ENCODE measurements at regions not wholly inside any gene's neighbourhood (a gene's known extent, or its start where the extent isn't known, plus 50 kb on each side); places are given as distances from the start of the nearest gene placed in this dataset.

- DNase-seq (ENCODE audit: low spot score), result peak; percentile 62
Measured at GRCh38 chr5:155839251-155840037, 487.5 kb upstream of the SGCD start.

GRCh38 chr5:155844542-155844941 lies 482.4 kb upstream of the SGCD start:
- peak; percentile 77 for DNase-seq (ENCODE audit: low spot score)

GRCh38 chr5:155850370-155850769 lies 476.6 kb upstream of the SGCD start:
- no peak for DNase-seq (ENCODE audit: low spot score)

- DNase-seq (ENCODE audit: low spot score), result no peak
Measured at GRCh38 chr5:155866971-155867370, 460.0 kb upstream of the SGCD start.

- DNase-seq (ENCODE audit: low spot score), result no peak
Measured at GRCh38 chr5:155867522-155868088, 459.4 kb upstream of the SGCD start.

GRCh38 chr5:155870636-155871035 lies 456.3 kb upstream of the SGCD start:
- no peak for DNase-seq (ENCODE audit: low spot score)

- no peak for DNase-seq (ENCODE audit: low spot score)
Measured at GRCh38 chr5:155871623-155872022, 455.3 kb upstream of the SGCD start.

GRCh38 chr5:155872629-155873220 lies 454.2 kb upstream of the SGCD start:
- DNase-seq (ENCODE audit: low spot score), result no peak

GRCh38 chr5:155878991-155879575 lies 447.9 kb upstream of the SGCD start:
- no peak for DNase-seq (ENCODE audit: low spot score)

- DNase-seq (ENCODE audit: low spot score), result no peak
Measured at GRCh38 chr5:155884041-155884440, 442.9 kb upstream of the SGCD start.

- no peak for DNase-seq (ENCODE audit: low spot score)
Measured at GRCh38 chr5:155885199-155885598, 441.8 kb upstream of the SGCD start.

GRCh38 chr5:155886311-155887031 lies 440.5 kb upstream of the SGCD start:
- DNase-seq (ENCODE audit: low spot score), result no peak

GRCh38 chr5:155895484-155895883 lies 431.5 kb upstream of the SGCD start:
- DNase-seq (ENCODE audit: low spot score), result no peak

- no peak for DNase-seq (ENCODE audit: low spot score)
Measured at GRCh38 chr5:155897761-155898160, 429.2 kb upstream of the SGCD start.

GRCh38 chr5:155898284-155898683 lies 428.7 kb upstream of the SGCD start:
- DNase-seq (ENCODE audit: low spot score), result no peak

- no peak for DNase-seq (ENCODE audit: low spot score)
Measured at GRCh38 chr5:155903791-155904190, 423.2 kb upstream of the SGCD start.

GRCh38 chr5:155905364-155905763 lies 421.6 kb upstream of the SGCD start:
- no peak for DNase-seq (ENCODE audit: low spot score)

GRCh38 chr5:155906046-155906445 lies 420.9 kb upstream of the SGCD start:
- DNase-seq (ENCODE audit: low spot score), result no peak

GRCh38 chr5:155908543-155908942 lies 418.4 kb upstream of the SGCD start:
- no peak for DNase-seq (ENCODE audit: low spot score)

- no peak for DNase-seq (ENCODE audit: low spot score)
Measured at GRCh38 chr5:155912291-155912690, 414.7 kb upstream of the SGCD start.

GRCh38 chr5:155914766-155915165 lies 412.2 kb upstream of the SGCD start:
- DNase-seq (ENCODE audit: low spot score), result no peak

GRCh38 chr5:155915601-155916000 lies 411.4 kb upstream of the SGCD start:
- DNase-seq (ENCODE audit: low spot score), result no peak

Measured in SW480 (cell line).